Islet precursor cell (in vitro differentiated cells): ENCODE measurements at regions not wholly inside any gene's neighbourhood (a gene's known extent, or its start where the extent isn't known, plus 50 kb on each side); places are given as distances from the start of the nearest gene placed in this dataset.

Source experiments
- DNase-seq: peaks from one replicate; pipeline ENCODE4 v3.0.0-alpha.2; 2018

GRCh38 chrX:71000139-71000538 lies 68.0 kb downstream of the SNX12 start:
- DNase-seq = no peak

- DNase-seq = peak; percentile 58
These were observed 67.6 kb upstream of the SLC7A3 start for GRCh38 chrX:70998411-70999027.

GRCh38 chrX:70995338-70995737 lies 64.4 kb upstream of the SLC7A3 start:
- no peak for DNase-seq

GRCh38 chrX:70988425-70988824 lies 57.5 kb upstream of the SLC7A3 start:
- no peak for DNase-seq
